Astrocyte of the spinal cord (primary cell): ENCODE measurements at regions not wholly inside any gene's neighbourhood (a gene's known extent, or its start where the extent isn't known, plus 50 kb on each side); places are given as distances from the start of the nearest gene placed in this dataset.

Source experiments
- DNase-seq: peaks from one replicate; pipeline ENCODE4 v3.0.0; 2011; ENCODE audit warnings: low read depth, low spot score
- H3K4me3 ChIP-seq: 2 replicates; pipeline ENCODE4 v1.5.1; 2011; ENCODE audit warnings: low read depth, mild to moderate bottlenecking, low read length, moderate library complexity
- CTCF ChIP-seq: IDR thresholded peaks from 2 replicates; pipeline ENCODE4 v1.5.1; 2012; ENCODE audit warnings: low read depth, mild to moderate bottlenecking, low read length, inconsistent platforms
- in situ Hi-C: cut with HindIII; loops from 2 replicates; pipeline ENCODE4 v1.10.0; 2017; ENCODE audit warnings: low sequenced_read_pairs

- H3K4me3 ChIP-seq = no peak overlapping the region
- TF ChIP-seq CTCF = no peak
- no peak for DNase-seq
- in situ Hi-C loops = no loop called here
Measured at GRCh38 chr22:48694296-48694883, 1133.3 kb downstream of the BRD1 start.

GRCh38 chr22:48693377-48694135 is 1134.1 kb downstream of the BRD1 start:
- H3K4me3 ChIP-seq = no peak overlapping the region
- in situ Hi-C loops = no loop called here
- DNase-seq = no peak
- no peak for TF ChIP-seq CTCF

- no peak overlapping the region for H3K4me3 ChIP-seq
- no peak for TF ChIP-seq CTCF
- in situ Hi-C loops = no loop called here
- DNase-seq = no peak
Measured at GRCh38 chr22:48692734-48693376, 1134.8 kb downstream of the BRD1 start.

GRCh38 chr22:48691431-48691851 is 1136.2 kb downstream of the BRD1 start:
- no peak overlapping the region for H3K4me3 ChIP-seq
- DNase-seq = no peak
- in situ Hi-C loops = no loop called here
- no peak for TF ChIP-seq CTCF

GRCh38 chr22:48690583-48691317 is 1136.9 kb downstream of the BRD1 start:
- no peak for TF ChIP-seq CTCF
- in situ Hi-C loops = no loop called here
- H3K4me3 ChIP-seq = no peak overlapping the region
- no peak for DNase-seq

- in situ Hi-C loops = no loop called here
- DNase-seq = no peak
- H3K4me3 ChIP-seq = no peak overlapping the region
- TF ChIP-seq CTCF = no peak
Measured at GRCh38 chr22:48689206-48689605, 1138.5 kb downstream of the BRD1 start.
